ENCODE measurements at regions not wholly inside any gene's neighbourhood (a gene's known extent, or its start where the extent isn't known, plus 50 kb on each side); places are given as distances from the start of the nearest gene placed in this dataset.

DNA sequence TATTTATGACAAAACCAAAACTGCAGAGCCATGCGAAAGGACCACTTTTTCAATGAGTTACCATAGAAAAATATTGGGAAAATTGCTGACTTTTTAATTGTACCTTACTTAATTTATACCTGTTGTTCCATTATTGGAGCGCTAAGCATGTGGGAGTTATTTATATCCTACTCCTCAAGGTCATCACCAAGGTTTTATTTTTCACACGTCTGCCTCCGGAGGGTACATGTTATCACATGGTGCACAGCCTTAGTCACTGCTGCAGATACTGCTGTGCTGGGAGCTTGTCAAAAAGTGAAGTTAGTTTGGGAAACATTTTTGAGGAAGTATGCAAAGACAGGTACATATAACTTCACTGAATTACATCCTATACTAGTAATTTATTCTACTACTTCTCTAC is 1444.3 kb downstream of the AACS start:
- H3K36me3 ChIP-seq (replicated peaks), result no peaks in the 10 kb centered on the region
- TF ChIP-seq, protein P1, sequence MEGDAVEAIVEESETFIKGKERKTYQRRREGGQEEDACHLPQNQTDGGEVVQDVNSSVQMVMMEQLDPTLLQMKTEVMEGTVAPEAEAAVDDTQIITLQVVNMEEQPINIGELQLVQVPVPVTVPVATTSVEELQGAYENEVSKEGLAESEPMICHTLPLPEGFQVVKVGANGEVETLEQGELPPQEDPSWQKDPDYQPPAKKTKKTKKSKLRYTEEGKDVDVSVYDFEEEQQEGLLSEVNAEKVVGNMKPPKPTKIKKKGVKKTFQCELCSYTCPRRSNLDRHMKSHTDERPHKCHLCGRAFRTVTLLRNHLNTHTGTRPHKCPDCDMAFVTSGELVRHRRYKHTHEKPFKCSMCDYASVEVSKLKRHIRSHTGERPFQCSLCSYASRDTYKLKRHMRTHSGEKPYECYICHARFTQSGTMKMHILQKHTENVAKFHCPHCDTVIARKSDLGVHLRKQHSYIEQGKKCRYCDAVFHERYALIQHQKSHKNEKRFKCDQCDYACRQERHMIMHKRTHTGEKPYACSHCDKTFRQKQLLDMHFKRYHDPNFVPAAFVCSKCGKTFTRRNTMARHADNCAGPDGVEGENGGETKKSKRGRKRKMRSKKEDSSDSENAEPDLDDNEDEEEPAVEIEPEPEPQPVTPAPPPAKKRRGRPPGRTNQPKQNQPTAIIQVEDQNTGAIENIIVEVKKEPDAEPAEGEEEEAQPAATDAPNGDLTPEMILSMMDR (IDR thresholded peaks at IDR 0.05; ENCODE audit: low read depth, low read length, missing control alignments), result no peak
- no peak overlapping the region for H3K27ac ChIP-seq
- no peaks in the 10 kb centered on the region for H3K27me3 ChIP-seq (replicated peaks)
- in situ Hi-C loops (cut with HindIII; ENCODE audit: low pct_ligation_motif_present, low sequenced_read_pairs), result no loop called here
- no peak overlapping the region for H3K4me3 ChIP-seq (ENCODE audit: low read depth, low read length)
- no peak for DNase-seq

DNA sequence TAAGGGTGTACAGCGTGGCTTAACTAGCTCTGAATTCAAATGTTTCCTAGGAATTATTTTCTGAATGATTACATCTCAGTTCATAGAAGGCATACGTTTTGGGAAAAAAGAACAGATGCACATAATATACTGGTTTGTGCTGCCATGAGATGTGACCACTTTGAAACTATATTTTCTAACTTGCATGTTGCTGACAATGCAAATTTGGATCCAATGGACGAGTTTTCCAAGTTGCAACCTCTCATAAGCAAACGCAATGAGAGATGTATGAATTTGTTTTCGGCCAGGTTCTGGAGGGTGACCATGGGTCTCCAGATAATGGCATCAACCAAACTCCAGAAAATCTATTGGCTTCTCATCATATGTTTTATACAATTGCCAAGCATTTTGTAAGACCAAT is 1445.4 kb downstream of the AACS start:
- in situ Hi-C loops (cut with HindIII; ENCODE audit: low pct_ligation_motif_present, low sequenced_read_pairs), result no loop called here
- TF ChIP-seq, protein P1 (IDR thresholded peaks at IDR 0.05; ENCODE audit: low read depth, low read length, missing control alignments), result no peak
- no peaks in the 10 kb centered on the region for H3K36me3 ChIP-seq (replicated peaks)

DNA sequence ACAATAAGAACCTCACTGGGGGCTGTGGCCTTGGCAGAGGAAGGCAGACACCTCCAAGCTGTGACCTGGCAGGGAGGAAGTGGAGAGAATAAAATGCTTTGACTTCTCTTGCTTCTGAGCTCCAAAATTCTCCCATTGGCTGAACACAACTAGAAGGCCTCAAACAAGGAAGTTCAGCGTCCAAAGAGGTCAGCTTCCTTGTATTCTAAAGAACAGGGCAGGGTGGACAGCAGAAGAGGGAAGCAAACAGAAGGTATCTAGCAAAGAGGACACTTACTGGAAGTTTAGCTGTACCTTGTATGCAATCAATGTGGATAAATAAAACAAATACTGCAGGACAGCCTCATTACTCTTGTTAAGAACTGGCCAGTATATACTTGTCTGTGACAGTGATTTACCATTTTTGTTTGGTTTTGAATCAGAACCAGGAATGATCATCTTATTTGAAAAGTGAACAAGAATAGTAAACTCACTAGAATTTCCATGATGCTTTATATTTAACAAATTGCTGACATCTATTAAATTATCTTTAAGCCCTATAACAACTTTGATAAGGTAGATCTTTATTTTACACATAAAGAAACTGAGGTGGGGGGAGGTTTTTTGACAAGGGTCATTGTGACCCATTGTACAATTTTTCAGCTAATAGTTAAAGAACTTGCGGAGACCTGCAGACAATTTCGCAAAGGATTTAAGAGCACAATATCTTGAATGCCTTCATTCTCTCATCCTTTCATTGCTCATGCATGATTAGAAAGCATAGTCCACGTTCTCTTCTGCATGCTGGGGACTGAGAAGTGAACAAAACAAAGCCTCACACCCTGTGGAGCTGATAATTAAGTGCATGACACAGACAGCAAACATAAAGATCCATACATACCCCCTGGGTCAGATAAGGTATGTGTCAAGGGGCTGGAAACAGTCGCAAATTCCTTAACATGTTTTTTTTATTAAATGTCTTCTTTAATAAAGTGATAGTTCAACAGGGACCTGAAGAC is 1448.0 kb downstream of the AACS start:
- H3K4me3 ChIP-seq (ENCODE audit: low read depth, low read length), result no peak overlapping the region
- no peak for DNase-seq
- in situ Hi-C loops (cut with HindIII; ENCODE audit: low pct_ligation_motif_present, low sequenced_read_pairs), result no loop called here

More for the DNA sequence above, 1445.4 kb downstream of the AACS start:
- Histone ChIP-seq H3K4me3 (ENCODE audit: low read depth, low read length) (no peak overlapping the region), H3K27me3 (replicated peaks) (no peaks in the 10 kb centered on the region), H3K27ac (no peak overlapping the region)
- no peak for DNase-seq

DNA sequence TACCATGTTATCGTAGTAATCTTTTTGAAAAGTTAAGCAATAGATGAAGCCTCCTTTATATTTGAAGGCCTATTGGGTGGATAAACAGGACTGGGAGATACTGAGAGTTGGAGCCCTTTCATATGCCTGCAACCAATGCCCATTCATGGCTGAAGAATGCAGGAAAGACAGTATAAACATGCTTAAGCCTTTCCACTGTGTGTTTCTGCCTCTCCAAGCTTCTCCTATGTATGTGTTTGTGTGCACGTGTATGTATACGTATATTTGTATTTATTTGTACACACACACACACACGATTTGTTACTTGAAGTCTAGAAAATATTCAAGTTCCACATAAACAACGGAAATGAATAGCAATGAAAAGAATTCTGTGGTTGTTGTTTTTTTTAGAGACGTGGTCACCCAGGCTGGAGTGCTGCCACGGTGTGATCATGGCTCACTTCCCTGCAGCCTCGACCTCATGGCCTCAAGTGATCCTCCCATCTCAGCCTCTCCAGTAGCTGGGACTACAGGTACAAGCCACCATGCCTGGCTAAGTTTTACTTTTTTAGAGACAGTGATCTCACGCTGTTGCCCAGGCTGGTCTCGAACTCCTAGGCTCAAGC is 1453.5 kb downstream of the AACS start:
- Histone ChIP-seq H3K4me3 (ENCODE audit: low read depth, low read length) (no peak overlapping the region), H3K27ac (no peak overlapping the region), H3K27me3 (replicated peaks) (no peaks in the 10 kb centered on the region), H3K36me3 (replicated peaks) (no peaks in the 10 kb centered on the region)
- in situ Hi-C loops (cut with HindIII; ENCODE audit: low pct_ligation_motif_present, low sequenced_read_pairs), result no loop called here
- TF ChIP-seq, protein P1 (IDR thresholded peaks at IDR 0.05; ENCODE audit: low read depth, low read length, missing control alignments), result no peak
- no peak for DNase-seq

More for the DNA sequence above, 1448.0 kb downstream of the AACS start:
- TF ChIP-seq, protein P1 (IDR thresholded peaks at IDR 0.05; ENCODE audit: low read depth, low read length, missing control alignments), result no peak
- no peak overlapping the region for H3K27ac ChIP-seq
- H3K27me3 ChIP-seq (replicated peaks), result no peaks in the 10 kb centered on the region
- H3K36me3 ChIP-seq (replicated peaks), result no peaks in the 10 kb centered on the region

DNA sequence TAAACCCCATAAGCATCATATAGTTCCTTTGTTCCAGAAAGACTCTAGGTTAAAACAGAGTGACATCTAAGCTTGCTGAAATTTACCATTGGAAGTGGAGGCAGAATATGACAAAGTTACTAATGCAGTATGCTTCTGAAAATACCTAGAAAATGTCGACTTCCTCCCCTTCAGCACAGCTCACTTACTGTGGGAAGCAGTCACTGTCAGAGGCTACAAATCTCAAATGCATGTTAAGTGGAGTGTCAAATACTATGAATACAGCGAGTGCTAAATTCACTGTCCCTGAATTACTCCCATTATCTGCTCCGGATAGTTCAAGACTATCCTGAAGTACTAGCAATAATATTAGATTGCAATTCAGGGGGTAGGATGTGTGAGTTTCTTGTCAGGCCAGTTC is 1454.6 kb downstream of the AACS start:
- in situ Hi-C loops (cut with HindIII; ENCODE audit: low pct_ligation_motif_present, low sequenced_read_pairs), result no loop called here
- no peaks in the 10 kb centered on the region for H3K36me3 ChIP-seq (replicated peaks)
- no peak for DNase-seq

More for the DNA sequence above, 1454.6 kb downstream of the AACS start:
- Histone ChIP-seq H3K27me3 (replicated peaks) (no peaks in the 10 kb centered on the region), H3K4me3 (ENCODE audit: low read depth, low read length) (no peak overlapping the region), H3K27ac (no peak overlapping the region)
- TF ChIP-seq, protein P1 (IDR thresholded peaks at IDR 0.05; ENCODE audit: low read depth, low read length, missing control alignments), result no peak
